GM23338 (cell line): ENCODE measurements at regions not wholly inside any gene's neighbourhood (a gene's known extent, or its start where the extent isn't known, plus 50 kb on each side); places are given as distances from the start of the nearest gene placed in this dataset.

Experiments
- ATAC-seq: fragments of 200-7000 bp; cut with Tn5 transposase; 3 replicates; pipeline ENCODE4 v1.9.1; 2020
- DNase-seq: peaks from one replicate; pipeline ENCODE4 v3.0.0-alpha.2; 2015; ENCODE audit warnings: low spot score
- H2AFZ ChIP-seq: fragments of 200-600 bp; sonication (generic); 2 replicates; pipeline ENCODE4 v1.8.0; 2016; ENCODE audit warnings: antibody characterized with exemption, mild to moderate bottlenecking, moderate library complexity
- H3F3A ChIP-seq: fragments of 200-600 bp; sonication (generic); replicated peaks from 2 replicates; pipeline ENCODE4 v1.8.0; 2017; ENCODE audit warnings: antibody characterized with exemption, mixed run types, low read depth
- H3K27ac ChIP-seq: fragments of 200-600 bp; sonication (generic); 2 replicates; pipeline ENCODE4 v1.6.1; 2016; ENCODE audit warnings: low read depth
- H3K27me3 ChIP-seq: fragments of 200-600 bp; sonication (generic); 2 replicates; pipeline ENCODE4 v1.8.0; 2016; ENCODE audit warnings: mild to moderate bottlenecking, mixed run types, moderate library complexity; ENCODE audit not compliant: insufficient read depth
- H3K36me3 ChIP-seq: fragments of 200-600 bp; sonication (generic); 2 replicates; pipeline ENCODE4 v1.8.0; 2016; ENCODE audit warnings: mild to moderate bottlenecking; ENCODE audit not compliant: insufficient read depth
- H3K4me1 ChIP-seq: fragments of 200-600 bp; sonication (generic); 2 replicates; pipeline ENCODE4 v1.8.0; 2016; ENCODE audit warnings: mild to moderate bottlenecking, moderate library complexity; ENCODE audit not compliant: insufficient read depth
- H3K4me2 ChIP-seq: fragments of 200-600 bp; sonication (generic); 2 replicates; pipeline ENCODE4 v1.7.1; 2017; ENCODE audit warnings: mixed run types
- H3K4me3 ChIP-seq: fragments of 200-600 bp; sonication (generic); 2 replicates; pipeline ENCODE4 v1.6.1; 2016; ENCODE audit warnings: mixed run types
- H3K79me2 ChIP-seq: fragments of 200-600 bp; sonication (generic); replicated peaks from 2 replicates; pipeline ENCODE4 v1.8.0; 2017; ENCODE audit warnings: mild to moderate bottlenecking; ENCODE audit not compliant: insufficient read depth
- H3K9me2 ChIP-seq: fragments of 200-600 bp; sonication (generic); 2 replicates; pipeline ENCODE4 v1.8.0; 2017; ENCODE audit not compliant: insufficient read depth
- H4K20me1 ChIP-seq: fragments of 200-600 bp; sonication (generic); replicated peaks from 2 replicates; pipeline ENCODE4 v1.8.0; 2017; ENCODE audit warnings: mild to moderate bottlenecking; ENCODE audit not compliant: insufficient read depth
- H3K27ac Mint-ChIP-seq: 2 replicates; pipeline ENCODE4 v1.8.0; 2020; ENCODE audit warnings: inconsistent platforms, mild to moderate bottlenecking, moderate library complexity, mixed read lengths
- H3K27me3 Mint-ChIP-seq: 3 replicates; pipeline ENCODE4 v1.8.0; 2022; ENCODE audit warnings: low read depth, mild to moderate bottlenecking, moderate library complexity, mixed read lengths, inconsistent platforms; ENCODE audit not compliant: insufficient read depth, poor library complexity
- H3K36me3 Mint-ChIP-seq: 3 replicates; pipeline ENCODE4 v1.8.0; 2021; ENCODE audit warnings: low read depth, mild to moderate bottlenecking, inconsistent platforms, moderate library complexity, mixed read lengths
- H3K4me1 Mint-ChIP-seq: 3 replicates; pipeline ENCODE4 v1.8.0; 2020; ENCODE audit warnings: mild to moderate bottlenecking, inconsistent platforms, mixed read lengths
- H3K4me3 Mint-ChIP-seq: 3 replicates; pipeline ENCODE4 v1.8.0; 2021; ENCODE audit warnings: moderate library complexity, mild to moderate bottlenecking, inconsistent platforms, mixed read lengths
- H3K9me3 Mint-ChIP-seq: 3 replicates; pipeline ENCODE4 v1.8.0; 2020; ENCODE audit warnings: moderate library complexity, mild to moderate bottlenecking, inconsistent platforms, mixed read lengths
- CREB1 ChIP-seq: fragments of 250-450 bp; sonication (Bioruptor Pico); IDR thresholded peaks from 2 replicates; pipeline ENCODE4 v1.5.0; 2020; ENCODE audit warnings: low read depth, mild to moderate bottlenecking, moderate library complexity
- EZH2phosphoT487 ChIP-seq: fragments of 200-600 bp; sonication (generic); IDR thresholded peaks from one replicate; pipeline ENCODE4 v1.8.1; 2018; ENCODE audit warnings: antibody characterized with exemption; ENCODE audit not compliant: unreplicated experiment
- NANOG ChIP-seq: IDR thresholded peaks from 2 replicates; pipeline ENCODE4 v1.6.1; 2016; ENCODE audit warnings: antibody characterized with exemption, borderline replicate concordance
- POLR2AphosphoS5 ChIP-seq: IDR thresholded peaks from 2 replicates; pipeline ENCODE4 v1.6.1; 2016; ENCODE audit warnings: antibody characterized with exemption, low read depth
- TF ChIP-seq, protein P1 (sequence below): fragments of 250-450 bp; sonication (Bioruptor Pico); IDR thresholded peaks from 2 replicates; pipeline ENCODE4 v1.5.0; 2020; ENCODE audit warnings: mild to moderate bottlenecking, moderate library complexity
- TF ChIP-seq, protein P2 (sequence below): IDR thresholded peaks from 2 replicates; pipeline ENCODE4 v1.6.1; 2016; ENCODE audit warnings: antibody characterized with exemption

DNA sequence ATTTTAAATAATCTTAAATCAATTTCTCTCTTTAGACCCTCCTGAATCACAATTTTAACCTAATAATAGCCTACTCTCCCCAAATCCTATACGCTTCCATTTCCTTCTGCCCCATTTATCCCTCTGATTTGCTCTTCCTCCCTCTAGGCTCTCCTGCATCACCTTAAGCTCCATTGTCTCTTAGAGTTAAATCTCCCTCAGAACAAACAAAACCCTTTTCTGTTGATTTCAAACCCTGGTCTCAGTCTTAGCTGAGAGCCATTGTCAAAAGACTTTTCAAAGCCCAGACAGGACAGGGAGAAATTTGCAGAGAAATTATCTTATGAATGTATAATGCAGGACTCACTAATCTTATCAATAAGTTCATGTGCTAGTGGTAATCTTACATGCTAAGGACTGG lies 106.1 kb downstream of the C12orf75 start:
- H3K36me3 ChIP-seq, result no peaks in the 10 kb centered on the region; the same call in 1 of the 2 replicates
- Mint-ChIP-seq H3K27me3 (peaks cover 3% of the 10 kb centered on the region), H3K27ac (no peak overlapping the region), H3K9me3 (peaks cover 27% of the 10 kb centered on the region), H3K4me1 (no peaks in the 10 kb centered on the region), H3K36me3 (peaks cover 14% of the 10 kb centered on the region; the same call in 2 of the 3 replicates), H3K4me3 (no peak overlapping the region)
- no peak overlapping the region for H3K4me3 ChIP-seq
- 0 out of 2 replicates have a peak, but pooled peaks cover 6% of the 10 kb centered on the region for H3K9me2 ChIP-seq
- no peak overlapping the region for H2AFZ ChIP-seq
- H3F3A ChIP-seq, result no peaks in the 10 kb centered on the region
- no peak overlapping the region for H3K27ac ChIP-seq
- TF ChIP-seq, protein P1, sequence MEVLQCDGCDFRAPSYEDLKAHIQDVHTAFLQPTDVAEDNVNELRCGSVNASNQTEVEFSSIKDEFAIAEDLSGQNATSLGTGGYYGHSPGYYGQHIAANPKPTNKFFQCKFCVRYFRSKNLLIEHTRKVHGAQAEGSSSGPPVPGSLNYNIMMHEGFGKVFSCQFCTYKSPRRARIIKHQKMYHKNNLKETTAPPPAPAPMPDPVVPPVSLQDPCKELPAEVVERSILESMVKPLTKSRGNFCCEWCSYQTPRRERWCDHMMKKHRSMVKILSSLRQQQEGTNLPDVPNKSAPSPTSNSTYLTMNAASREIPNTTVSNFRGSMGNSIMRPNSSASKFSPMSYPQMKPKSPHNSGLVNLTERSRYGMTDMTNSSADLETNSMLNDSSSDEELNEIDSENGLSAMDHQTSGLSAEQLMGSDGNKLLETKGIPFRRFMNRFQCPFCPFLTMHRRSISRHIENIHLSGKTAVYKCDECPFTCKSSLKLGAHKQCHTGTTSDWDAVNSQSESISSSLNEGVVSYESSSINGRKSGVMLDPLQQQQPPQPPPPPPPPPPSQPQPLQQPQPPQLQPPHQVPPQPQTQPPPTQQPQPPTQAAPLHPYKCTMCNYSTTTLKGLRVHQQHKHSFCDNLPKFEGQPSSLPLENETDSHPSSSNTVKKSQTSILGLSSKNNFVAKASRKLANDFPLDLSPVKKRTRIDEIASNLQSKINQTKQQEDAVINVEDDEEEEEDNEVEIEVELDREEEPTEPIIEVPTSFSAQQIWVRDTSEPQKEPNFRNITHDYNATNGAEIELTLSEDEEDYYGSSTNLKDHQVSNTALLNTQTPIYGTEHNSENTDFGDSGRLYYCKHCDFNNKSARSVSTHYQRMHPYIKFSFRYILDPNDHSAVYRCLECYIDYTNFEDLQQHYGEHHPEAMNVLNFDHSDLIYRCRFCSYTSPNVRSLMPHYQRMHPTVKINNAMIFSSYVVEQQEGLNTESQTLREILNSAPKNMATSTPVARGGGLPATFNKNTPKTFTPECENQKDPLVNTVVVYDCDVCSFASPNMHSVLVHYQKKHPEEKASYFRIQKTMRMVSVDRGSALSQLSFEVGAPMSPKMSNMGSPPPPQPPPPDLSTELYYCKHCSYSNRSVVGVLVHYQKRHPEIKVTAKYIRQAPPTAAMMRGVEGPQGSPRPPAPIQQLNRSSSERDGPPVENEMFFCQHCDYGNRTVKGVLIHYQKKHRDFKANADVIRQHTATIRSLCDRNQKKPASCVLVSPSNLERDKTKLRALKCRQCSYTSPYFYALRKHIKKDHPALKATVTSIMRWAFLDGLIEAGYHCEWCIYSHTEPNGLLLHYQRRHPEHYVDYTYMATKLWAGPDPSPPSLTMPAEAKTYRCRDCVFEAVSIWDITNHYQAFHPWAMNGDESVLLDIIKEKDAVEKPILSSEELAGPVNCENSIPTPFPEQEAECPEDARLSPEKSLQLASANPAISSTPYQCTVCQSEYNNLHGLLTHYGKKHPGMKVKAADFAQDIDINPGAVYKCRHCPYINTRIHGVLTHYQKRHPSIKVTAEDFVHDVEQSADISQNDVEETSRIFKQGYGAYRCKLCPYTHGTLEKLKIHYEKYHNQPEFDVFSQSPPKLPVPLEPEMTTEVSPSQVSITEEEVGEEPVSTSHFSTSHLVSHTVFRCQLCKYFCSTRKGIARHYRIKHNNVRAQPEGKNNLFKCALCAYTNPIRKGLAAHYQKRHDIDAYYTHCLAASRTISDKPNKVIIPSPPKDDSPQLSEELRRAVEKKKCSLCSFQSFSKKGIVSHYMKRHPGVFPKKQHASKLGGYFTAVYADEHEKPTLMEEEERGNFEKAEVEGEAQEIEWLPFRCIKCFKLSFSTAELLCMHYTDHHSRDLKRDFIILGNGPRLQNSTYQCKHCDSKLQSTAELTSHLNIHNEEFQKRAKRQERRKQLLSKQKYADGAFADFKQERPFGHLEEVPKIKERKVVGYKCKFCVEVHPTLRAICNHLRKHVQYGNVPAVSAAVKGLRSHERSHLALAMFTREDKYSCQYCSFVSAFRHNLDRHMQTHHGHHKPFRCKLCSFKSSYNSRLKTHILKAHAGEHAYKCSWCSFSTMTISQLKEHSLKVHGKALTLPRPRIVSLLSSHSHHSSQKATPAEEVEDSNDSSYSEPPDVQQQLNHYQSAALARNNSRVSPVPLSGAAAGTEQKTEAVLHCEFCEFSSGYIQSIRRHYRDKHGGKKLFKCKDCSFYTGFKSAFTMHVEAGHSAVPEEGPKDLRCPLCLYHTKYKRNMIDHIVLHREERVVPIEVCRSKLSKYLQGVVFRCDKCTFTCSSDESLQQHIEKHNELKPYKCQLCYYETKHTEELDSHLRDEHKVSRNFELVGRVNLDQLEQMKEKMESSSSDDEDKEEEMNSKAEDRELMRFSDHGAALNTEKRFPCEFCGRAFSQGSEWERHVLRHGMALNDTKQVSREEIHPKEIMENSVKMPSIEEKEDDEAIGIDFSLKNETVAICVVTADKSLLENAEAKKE (CRISPR knock-in tag), result no peak
- TF ChIP-seq CREB1, result no peak
- no peak for TF ChIP-seq NANOG
- no peak for TF ChIP-seq EZH2phosphoT487
- TF ChIP-seq, protein P2, sequence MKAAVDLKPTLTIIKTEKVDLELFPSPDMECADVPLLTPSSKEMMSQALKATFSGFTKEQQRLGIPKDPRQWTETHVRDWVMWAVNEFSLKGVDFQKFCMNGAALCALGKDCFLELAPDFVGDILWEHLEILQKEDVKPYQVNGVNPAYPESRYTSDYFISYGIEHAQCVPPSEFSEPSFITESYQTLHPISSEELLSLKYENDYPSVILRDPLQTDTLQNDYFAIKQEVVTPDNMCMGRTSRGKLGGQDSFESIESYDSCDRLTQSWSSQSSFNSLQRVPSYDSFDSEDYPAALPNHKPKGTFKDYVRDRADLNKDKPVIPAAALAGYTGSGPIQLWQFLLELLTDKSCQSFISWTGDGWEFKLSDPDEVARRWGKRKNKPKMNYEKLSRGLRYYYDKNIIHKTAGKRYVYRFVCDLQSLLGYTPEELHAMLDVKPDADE, result no peak
- TF ChIP-seq POLR2AphosphoS5, result no peak
- DNase-seq (no peak), ATAC-seq (no peak; the same call in 2 of the 3 replicates)
- no peak overlapping the region for H3K4me2 ChIP-seq
- no peaks in the 10 kb centered on the region for H3K4me1 ChIP-seq
- H3K27me3 ChIP-seq, result no peaks in the 10 kb centered on the region
- H3K79me2 ChIP-seq, result no peaks in the 10 kb centered on the region
- no peaks in the 10 kb centered on the region for H4K20me1 ChIP-seq
